Myocyte (in vitro differentiated cells): ENCODE measurements at regions not wholly inside any gene's neighbourhood (a gene's known extent, or its start where the extent isn't known, plus 50 kb on each side); places are given as distances from the start of the nearest gene placed in this dataset.
"Not testable (repeated sequence)": the region's sequence is repeated elsewhere in the genome, so short reads cannot be mapped to it uniquely, and the experiment has no call there.

Experiments used
- DNase-seq: peaks from one replicate; pipeline ENCODE4 v3.0.0-alpha.2; 2012; ENCODE audit warnings: low read depth

GRCh38 chr1:164380893-164381292 lies 178.1 kb upstream of the PBX1 start:
- DNase-seq = no peak

GRCh38 chr1:164382384-164382783 lies 176.6 kb upstream of the PBX1 start:
- no peak for DNase-seq

- DNase-seq = no peak
These were observed 174.7 kb upstream of the PBX1 start for GRCh38 chr1:164384262-164384661.

GRCh38 chr1:164417016-164417704 lies 141.8 kb upstream of the PBX1 start:
- DNase-seq = no peak

- no peak for DNase-seq
These were observed 135.8 kb upstream of the PBX1 start for GRCh38 chr1:164423136-164423535.

- no peak for DNase-seq
These were observed 125.7 kb upstream of the PBX1 start for GRCh38 chr1:164433141-164433817.

- DNase-seq = no peak
These were observed 125.2 kb upstream of the PBX1 start for GRCh38 chr1:164433818-164434170.

DNA sequence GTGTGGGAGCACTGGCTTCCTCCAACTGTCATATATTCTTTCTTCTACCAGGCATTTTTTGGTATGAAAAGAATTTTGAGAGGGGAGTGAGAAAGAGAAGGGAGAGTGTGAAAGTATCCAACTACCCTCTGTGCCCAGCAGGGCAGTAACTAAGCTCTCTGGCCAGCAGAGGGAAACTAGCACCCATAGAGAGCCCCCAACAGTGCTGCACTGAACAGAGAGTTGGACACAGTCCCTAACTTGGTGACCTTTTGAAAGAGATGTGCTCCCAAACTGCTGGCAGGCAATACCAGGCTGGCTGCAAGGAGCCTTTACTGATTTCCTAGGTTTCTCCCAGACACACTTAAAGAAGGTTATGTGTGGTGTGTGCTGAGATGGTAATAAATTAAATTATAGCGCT lies 118.8 kb upstream of the PBX1 start:
- DNase-seq = no peak

- DNase-seq = no peak
These were observed 115.8 kb upstream of the PBX1 start for GRCh38 chr1:164443166-164443565.

GRCh38 chr1:164443836-164444235 lies 115.1 kb upstream of the PBX1 start:
- DNase-seq = no peak

GRCh38 chr1:164446020-164446419 lies 113.0 kb upstream of the PBX1 start:
- no peak for DNase-seq

DNA sequence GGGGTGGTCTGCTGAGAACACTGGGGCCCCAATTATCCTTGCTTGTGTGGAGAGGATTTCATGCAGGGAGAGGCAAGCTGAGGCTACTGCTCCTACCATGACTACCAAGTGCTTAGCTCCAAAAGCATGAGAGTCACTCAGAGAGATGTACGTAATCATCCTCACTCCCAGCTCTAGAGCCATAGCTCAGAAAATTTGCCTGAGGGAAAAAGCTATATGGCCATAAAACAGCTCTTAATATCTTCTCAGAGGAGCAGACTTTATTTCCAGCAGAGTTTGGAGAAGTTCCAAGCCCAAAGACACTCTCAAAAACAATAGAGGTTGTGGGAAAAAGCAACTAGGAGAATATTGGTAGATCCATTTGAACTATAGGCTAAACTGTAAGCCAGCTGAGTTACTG lies 106.4 kb upstream of the PBX1 start:
- DNase-seq = no peak

DNA sequence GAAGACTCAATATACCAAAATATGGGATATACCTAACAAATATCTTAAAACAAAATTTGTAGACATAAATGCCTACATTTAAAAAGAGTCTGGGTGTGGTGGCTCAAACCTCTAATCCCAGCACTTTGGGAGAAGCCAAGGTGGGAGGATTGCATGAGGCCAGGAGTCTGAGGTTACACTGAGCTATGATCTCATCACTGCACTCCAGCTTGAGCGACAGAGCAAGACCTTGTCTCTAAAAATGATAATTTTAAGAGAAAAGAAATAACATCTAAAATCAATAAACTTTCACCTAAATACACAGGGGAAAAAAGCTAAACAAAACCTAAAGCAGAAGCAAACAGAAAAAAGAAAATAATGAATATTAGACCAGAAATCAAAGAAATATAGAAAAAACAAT lies 102.7 kb upstream of the PBX1 start:
- DNase-seq = no peak

- not testable (repeated sequence) for DNase-seq
These were observed 99.8 kb upstream of the PBX1 start for GRCh38 chr1:164459176-164459575.

DNA sequence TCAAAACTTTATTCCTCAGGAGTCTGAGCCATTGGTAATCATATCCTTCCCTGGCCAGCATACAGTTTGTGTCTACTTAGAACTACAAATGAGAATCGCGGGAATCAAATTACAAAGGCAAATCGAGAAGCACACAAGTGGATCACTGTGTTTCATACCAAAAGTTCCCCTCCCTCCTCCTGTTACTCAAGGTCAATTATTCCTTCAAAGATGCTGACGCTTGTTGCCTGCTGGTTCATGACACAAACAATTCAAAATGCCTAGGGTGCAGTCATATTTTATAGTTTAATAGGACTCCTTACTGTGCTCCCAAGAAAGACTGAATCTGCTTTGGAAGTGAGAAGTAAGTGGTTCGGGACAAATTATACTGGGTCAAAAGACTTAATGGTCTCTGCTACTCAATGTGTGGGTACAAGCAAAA lies 93.0 kb upstream of the PBX1 start:
- DNase-seq = no peak

DNA sequence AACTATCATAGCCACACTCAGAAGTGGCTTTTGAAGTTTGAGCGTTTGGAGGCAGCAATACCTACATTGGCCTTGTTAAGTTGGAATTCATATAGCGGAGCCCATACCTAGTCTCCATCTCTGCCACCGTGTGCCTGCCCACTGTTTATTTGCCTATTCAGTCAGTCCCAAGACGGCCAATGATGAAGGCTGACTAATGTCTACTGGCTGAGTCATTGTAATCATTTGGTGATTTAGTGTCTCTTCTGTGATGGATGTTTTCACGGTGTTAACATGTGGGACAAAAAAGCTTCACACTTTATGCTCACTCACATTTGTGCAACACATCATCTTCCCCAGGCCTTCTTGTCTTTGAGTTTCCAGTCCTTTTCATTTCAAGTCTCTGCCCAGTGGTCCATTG lies 92.6 kb upstream of the PBX1 start:
- no peak for DNase-seq

DNA sequence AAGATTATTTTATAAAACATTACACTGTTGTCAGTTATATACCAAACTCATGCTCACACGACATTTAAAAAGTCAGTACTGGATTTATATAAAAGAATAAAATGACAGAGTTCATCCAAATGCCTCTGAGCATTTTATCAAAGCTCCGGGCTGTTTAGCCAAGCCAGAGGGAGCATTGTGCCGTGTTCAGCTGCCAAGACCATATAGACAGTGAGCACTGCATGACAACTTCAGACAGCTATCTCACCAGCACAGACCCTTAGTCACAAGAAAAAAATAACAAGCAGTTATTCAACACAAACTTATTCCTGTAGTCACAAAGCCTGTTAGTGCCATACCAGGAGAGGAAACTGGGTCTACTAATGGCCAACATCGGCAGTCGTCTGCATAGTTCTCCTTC lies 88.0 kb upstream of the PBX1 start:
- DNase-seq = no peak

DNA sequence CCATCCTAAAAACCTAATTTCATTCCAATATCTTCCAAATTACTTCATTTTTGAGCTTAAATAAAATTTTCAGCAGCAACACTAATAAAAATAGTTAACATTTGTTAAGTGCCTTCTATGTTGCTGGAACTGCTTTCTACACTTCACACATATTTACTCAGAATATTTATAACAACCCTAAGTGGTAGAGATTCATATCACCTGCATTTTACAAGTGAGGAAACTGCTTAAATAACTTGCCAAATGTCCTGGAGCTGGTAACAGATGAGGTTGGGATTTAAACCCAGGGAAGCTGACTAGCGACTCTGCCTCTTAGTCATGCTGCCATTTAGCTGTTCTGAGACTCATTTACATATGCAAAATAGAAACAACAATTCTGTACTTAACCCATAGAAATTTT lies 86.1 kb upstream of the PBX1 start:
- no peak for DNase-seq

GRCh38 chr1:164473544-164473943 lies 85.4 kb upstream of the PBX1 start:
- DNase-seq = no peak

DNA sequence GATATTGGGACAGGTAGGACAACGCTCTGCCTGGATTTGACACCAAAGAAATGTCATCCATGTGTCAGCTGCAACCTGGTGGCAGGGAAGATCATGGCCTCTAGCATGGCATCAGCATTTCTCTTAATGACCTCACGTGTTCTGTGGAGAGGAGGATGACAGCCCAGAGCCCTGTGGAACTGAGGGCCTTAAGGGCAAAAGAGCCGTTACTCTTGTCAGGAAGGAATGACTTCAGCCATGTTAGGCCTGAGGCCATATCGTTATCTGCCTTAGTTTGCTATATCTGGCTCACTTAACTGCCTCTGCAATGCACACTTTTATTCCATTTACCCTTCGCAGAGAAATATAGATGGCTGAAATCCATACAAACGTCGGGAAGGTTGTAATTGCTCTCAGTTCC lies 83.2 kb upstream of the PBX1 start:
- DNase-seq = no peak

DNA sequence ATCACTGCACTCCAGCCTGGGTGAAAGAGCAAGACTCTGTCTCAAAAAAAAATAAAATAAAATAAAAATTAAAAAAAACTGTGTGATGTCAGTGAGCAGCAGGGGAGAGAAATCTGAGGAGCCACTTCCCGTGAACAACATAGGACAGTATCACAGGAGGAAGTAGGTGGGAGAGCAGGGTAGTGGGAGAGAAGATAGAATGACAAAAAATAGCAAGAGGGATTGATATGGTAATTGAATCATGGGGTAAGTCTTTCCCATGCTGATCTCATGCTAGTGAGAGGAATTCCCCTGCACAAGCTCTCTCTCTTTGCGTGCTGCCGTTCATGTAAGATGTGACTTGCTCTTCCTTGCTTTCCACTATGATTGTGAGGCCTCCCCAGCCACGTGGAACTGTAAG lies 81.6 kb upstream of the PBX1 start:
- DNase-seq = no peak

DNA sequence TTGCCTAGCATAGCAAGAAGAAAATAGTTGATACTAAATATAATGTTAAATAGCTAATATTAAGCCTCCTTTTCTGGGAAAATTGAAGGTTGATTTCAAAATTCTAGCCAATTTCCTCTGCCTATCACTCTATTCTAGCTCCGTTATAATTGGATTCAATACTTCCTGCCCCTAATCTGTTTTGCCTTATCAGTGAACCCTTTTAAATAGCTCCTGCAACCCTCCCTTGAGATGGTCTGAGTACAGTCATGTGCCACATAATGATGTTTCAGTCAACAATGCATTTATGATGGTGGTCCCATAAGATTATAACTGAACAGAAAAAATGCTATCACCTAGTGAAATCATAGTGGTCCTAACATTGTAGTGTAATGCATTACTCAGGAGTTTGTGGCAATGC lies 79.7 kb upstream of the PBX1 start:
- DNase-seq = no peak

DNA sequence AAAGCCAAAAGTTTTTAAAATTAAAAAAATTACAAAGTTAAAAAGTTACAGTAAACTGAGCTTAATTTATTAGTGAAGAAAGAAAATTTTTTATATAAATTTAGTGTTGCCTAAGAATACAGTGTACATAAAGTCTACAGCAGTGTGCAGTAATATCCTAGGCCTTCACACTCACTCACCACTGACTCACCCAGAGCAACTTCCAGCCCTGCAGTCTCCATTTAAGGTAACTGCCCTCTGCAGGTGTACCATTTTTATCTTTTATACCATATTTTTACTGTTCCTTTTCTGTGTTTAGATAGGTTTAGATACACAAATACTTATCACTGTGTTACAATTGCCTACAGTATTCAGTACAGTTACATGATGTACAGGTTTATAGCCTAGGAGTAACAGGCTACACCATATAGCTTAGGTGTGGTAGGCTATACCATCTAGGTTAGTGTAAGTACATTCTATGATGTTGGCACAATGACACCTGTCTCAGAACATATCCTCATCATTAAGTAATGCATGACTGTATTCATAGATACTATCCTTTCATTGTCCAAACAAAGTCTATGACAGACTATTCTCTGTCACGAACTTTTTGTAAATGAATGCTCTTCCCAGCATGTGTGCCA lies 78.6 kb upstream of the PBX1 start:
- DNase-seq = no peak
